Pancreas (tissue), 10 donors: ENCODE measurements at regions not wholly inside any gene's neighbourhood (a gene's known extent, or its start where the extent isn't known, plus 50 kb on each side); places are given as distances from the start of the nearest gene placed in this dataset.

Experiments
- ATAC-seq, 4 donors: fragments of 200-7000 bp; cut with Tn5 transposase; one replicate each; pipeline versions ENCODE4 v1.8.0 to v1.9.1; 2020; ENCODE audit warnings: mild to moderate bottlenecking in 4 of 4, moderate library complexity in 4 of 4
- DNase-seq, 6 donors: peaks; one replicate each; pipeline ENCODE4 v3.0.0-alpha.2; 2020
- FAIRE-seq: peaks from 2 replicates; lab custom pipeline; 2012; peaks lifted over from hg19 to GRCh38; lab: Jason Lieb, UNC
- H3K27ac ChIP-seq, 4 donors: fragments of 200-600 bp; sonication (generic); 1 replicate in 3 of 4; 2 replicates in 1 of 4; pipeline versions ENCODE4 v1.5.0 to v1.8.0; 2020
- H3K27me3 ChIP-seq, 4 donors: fragments of 200-600 bp; one replicate each; pipeline ENCODE4 v1.8.0; 2021
- H3K36me3 ChIP-seq, 3 donors: fragments of 200-600 bp; sonication (generic) in 1 of 3; one replicate each; pipeline versions ENCODE4 v1.5.0 to v1.8.0; 2020 to 2021
- H3K4me1 ChIP-seq, 3 donors: fragments of 200-600 bp; one replicate each; pipeline ENCODE4 v1.8.0; 2021
- H3K4me3 ChIP-seq, 4 donors: fragments of 200-600 bp; sonication (generic) in 2 of 4; one replicate each; pipeline versions ENCODE4 v1.5.0 to v1.8.0; 2020 to 2021
- H3K9me3 ChIP-seq, 4 donors: fragments of 200-600 bp; one replicate each; pipeline ENCODE4 v1.8.0; 2021
- WGBS, 2 donors: extraction: QIAGEN DNeasy Blood & Tissue Kit; methylation state at CpG; one replicate each; pipeline ENCODE4 v1.1.7; 2013; 5-methylcytosine and 5-hydroxymethylcytosine counted together
- intact Hi-C, 3 donors: fragments of 100-400 bp; cut with DNase I; formaldehyde crosslinking; loops; one replicate each; pipeline versions ENCODE4 v1.11.1 to v1.14.2; 2022
- TF ChIP-seq, protein P1 (sequence below), 4 donors: fragments of 200-600 bp; sonication (generic) in 3 of 4; IDR thresholded peaks; one replicate each; pipeline versions ENCODE4 v1.5.0 to v1.8.0; 2021; ENCODE audit warnings: antibody characterized with exemption in 4 of 4
- donor health status: healthy with polysubstance abuse.
- donor health status: DM: no; HTN: no; CAD: no; lungs with moderate emphysema.
- donor health status: DM: no; HTN: no; CAD: no.
- donor health status: control.
- donor health status: control.
- donor health status: Bipolar disorder and iron deficiency.
- donor health status: DM: yes; HTN: yes; CAD: no.
- donor health status: DM: no; HTN: no; CAD: no.
- donor health status: DM: no; HTN: no; CAD: no.
- donor health status: DM: yes; HTN: yes; CAD: no.

DNA sequence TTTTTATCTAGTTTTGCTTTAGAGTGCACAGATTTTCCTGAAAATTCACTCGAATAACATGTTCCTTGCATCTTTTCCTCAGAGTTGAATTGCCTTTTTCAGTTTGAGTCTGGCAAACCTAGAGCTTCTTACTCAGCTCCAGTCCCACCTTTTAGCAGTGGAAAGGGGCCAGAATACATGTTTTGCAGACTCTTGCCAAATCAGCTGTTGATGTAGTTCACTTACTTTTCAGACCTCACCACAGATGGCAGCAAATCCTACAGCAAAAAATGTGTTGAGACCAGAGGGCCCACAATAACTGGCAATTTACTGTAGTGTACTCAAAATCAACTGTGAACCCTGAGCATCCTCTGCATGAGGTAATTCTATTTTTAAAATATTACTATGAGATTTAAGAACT is 545.2 kb upstream of the ACO1 start:
- Histone ChIP-seq H3K27ac (no peak overlapping the region), H3K4me3 (no peak overlapping the region), H3K4me1 (no peaks in the 10 kb centered on the region), H3K9me3 (no peaks in the 10 kb centered on the region), H3K36me3 (no peaks in the 10 kb centered on the region), H3K27me3 (no peaks in the 10 kb centered on the region)
- intact Hi-C loops = no loop called here
- TF ChIP-seq, protein P1, sequence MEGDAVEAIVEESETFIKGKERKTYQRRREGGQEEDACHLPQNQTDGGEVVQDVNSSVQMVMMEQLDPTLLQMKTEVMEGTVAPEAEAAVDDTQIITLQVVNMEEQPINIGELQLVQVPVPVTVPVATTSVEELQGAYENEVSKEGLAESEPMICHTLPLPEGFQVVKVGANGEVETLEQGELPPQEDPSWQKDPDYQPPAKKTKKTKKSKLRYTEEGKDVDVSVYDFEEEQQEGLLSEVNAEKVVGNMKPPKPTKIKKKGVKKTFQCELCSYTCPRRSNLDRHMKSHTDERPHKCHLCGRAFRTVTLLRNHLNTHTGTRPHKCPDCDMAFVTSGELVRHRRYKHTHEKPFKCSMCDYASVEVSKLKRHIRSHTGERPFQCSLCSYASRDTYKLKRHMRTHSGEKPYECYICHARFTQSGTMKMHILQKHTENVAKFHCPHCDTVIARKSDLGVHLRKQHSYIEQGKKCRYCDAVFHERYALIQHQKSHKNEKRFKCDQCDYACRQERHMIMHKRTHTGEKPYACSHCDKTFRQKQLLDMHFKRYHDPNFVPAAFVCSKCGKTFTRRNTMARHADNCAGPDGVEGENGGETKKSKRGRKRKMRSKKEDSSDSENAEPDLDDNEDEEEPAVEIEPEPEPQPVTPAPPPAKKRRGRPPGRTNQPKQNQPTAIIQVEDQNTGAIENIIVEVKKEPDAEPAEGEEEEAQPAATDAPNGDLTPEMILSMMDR (IDR thresholded peaks at IDR 0.05) = no peak
- DNase-seq (no peak), ATAC-seq (no peak), FAIRE-seq (no peak)
- 34 to 57% methylated on average over 1 of the region's 1 CpG for WGBS, 2 donors

DNA sequence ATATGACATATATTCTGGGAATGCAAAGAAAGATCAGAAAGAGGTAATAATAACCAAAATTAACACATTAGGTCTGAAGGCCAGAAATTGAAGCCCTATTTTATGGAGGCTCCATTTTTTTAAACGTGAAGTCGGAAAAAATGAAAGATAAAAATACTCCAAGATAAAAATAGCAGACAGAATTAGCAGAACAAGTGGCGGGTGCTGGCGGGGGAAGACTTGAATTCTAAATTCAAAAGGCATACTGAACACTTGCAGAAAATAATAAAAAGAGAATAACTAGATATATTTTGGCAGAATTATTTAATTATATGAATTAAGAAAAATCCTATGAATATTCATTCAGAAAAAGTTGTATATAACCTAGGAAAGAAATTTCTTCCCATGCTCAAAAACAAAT is 543.7 kb upstream of the ACO1 start:
- intact Hi-C loops = no loop called here
- ATAC-seq (no peak), DNase-seq (no peak), FAIRE-seq (no peak)
- TF ChIP-seq, protein P1 (IDR thresholded peaks at IDR 0.05) = no peak
- Histone ChIP-seq H3K4me3 (no peak overlapping the region), H3K36me3 (no peaks in the 10 kb centered on the region), H3K27ac (no peak overlapping the region), H3K9me3 (no peaks in the 10 kb centered on the region), H3K4me1 (no peaks in the 10 kb centered on the region), H3K27me3 (no peaks in the 10 kb centered on the region)
- WGBS, 2 donors = 57 to 74% methylated on average over 4 of the region's 4 CpGs

DNA sequence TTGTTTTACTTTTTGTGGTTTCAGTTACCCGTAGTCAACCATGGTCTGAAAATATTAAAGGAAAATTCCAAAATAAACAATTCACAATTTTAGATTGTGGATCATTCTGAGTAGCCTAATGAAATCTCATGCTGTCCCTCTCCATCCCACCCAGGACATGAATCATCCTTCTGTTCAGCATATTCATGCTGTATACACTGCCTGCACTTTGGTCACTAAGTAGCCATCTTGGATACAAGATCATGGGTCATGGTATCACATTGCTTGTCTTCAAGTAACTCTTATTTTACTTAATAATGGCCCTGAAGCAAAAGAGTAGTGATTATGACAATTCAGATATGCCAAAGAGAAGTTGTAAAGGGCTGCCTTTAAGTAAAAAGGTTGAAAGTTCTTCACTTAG is 536.5 kb upstream of the ACO1 start:
- ATAC-seq (no peak), DNase-seq (no peak), FAIRE-seq (no peak)
- no peaks in the 10 kb centered on the region for H3K4me1 ChIP-seq
- no peaks in the 10 kb centered on the region for H3K27me3 ChIP-seq
- no peaks in the 10 kb centered on the region for H3K9me3 ChIP-seq
- H3K36me3 ChIP-seq = no peaks in the 10 kb centered on the region
- intact Hi-C loops = no loop called here
- H3K4me3 ChIP-seq = no peak overlapping the region
- TF ChIP-seq, protein P1 (IDR thresholded peaks at IDR 0.05) = no peak
- 66 to 77% methylated on average over 1 of the region's 1 CpG for WGBS, 2 donors
- H3K27ac ChIP-seq = no peak overlapping the region

DNA sequence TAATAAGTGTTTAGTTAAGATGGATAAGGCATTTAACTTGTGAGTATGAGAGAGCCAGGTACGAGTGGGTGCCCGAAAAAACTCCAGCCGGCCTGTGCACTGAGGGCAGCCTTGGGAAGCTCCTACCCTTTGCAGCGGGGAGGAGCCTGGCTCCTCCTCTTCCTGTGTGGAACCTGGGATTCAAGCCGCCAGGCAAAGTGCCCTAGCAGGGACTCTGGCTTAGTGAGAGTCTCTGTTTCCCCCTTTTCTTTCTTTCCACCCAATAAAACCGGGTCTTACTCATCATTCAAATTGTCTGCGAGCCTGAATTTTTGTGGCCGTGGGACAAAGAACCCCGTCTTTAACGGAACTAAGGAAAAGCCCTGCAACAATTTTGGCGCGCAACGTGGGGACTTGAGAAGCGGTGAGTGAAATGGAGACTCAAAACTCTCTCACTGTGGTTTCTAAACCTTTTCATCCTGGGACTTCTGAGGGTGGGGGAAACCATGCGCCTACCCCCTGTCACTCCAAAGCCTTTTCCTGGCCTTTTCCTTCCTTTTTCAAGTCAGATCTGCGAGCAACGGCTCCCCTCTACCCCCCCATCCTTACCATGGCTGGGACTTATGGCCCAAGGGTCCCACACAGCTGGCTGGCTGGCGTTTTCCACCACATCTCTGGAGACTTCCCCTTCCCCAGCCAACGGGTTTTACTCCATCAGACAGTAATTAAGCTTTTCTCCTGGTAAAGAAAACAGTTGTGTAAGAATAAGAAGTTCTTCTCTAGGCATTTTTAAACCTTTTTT is 535.7 kb upstream of the ACO1 start:
- Histone ChIP-seq H3K36me3 (no peaks in the 10 kb centered on the region), H3K4me3 (no peak overlapping the region), H3K9me3 (no peaks in the 10 kb centered on the region), H3K27ac (no peak overlapping the region), H3K27me3 (no peaks in the 10 kb centered on the region), H3K4me1 (no peaks in the 10 kb centered on the region)
- whole genome bisulfite sequencing, 2 donors = 63 to 73% methylated on average over 19 of the region's 19 CpGs
- no peak for ATAC-seq
- DNase-seq = no peak
- intact Hi-C loops = no loop called here
- FAIRE-seq = no peak
- TF ChIP-seq, protein P1 (IDR thresholded peaks at IDR 0.05) = no peak

DNA sequence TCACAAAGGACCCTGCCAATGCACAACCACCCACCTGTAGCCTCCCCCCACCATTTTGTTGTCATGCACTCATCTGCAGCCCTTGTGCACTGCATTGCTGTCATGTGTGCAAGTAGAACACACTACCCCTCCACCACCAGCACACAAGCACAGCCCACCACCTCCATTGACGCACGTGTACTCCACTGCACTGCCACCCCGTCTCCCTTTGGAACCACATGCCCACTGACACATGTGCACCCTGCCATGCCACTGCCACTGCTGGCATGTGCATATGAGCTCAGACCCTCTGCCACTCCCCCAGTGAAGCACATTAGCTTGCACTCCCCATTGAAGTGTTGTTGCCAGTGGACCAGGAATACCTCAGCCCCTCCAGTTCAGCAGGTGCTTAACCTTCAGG is 530.3 kb upstream of the ACO1 start:
- Histone ChIP-seq H3K4me1 (no peaks in the 10 kb centered on the region), H3K4me3 (no peak overlapping the region), H3K36me3 (no peaks in the 10 kb centered on the region), H3K9me3 (no peaks in the 10 kb centered on the region), H3K27ac (no peak overlapping the region), H3K27me3 (no peaks in the 10 kb centered on the region)
- WGBS, 2 donors = 58 to 59% methylated on average over 3 of the region's 3 CpGs
- peak in 1 of 6 donors; percentile 19 for DNase-seq
- intact Hi-C loops = no loop called here
- TF ChIP-seq, protein P1 (IDR thresholded peaks at IDR 0.05) = no peak
- no peak for FAIRE-seq
- ATAC-seq = no peak
